MM.1S (cell line): ENCODE measurements at regions not wholly inside any gene's neighbourhood (a gene's known extent, or its start where the extent isn't known, plus 50 kb on each side); places are given as distances from the start of the nearest gene placed in this dataset.

Experiments used
- DNase-seq: peaks from one replicate; pipeline ENCODE4 v3.0.0-alpha.2; 2015
- H2AFZ ChIP-seq: fragments of 300-600 bp; sonication (generic); 2 replicates; pipeline ENCODE4 v1.6.0; 2016; ENCODE audit warnings: antibody characterized with exemption, low read length
- H3F3A ChIP-seq: fragments of 300-600 bp; sonication (generic); 2 replicates; pipeline ENCODE4 v1.6.1; 2016; ENCODE audit warnings: mild to moderate bottlenecking, antibody characterized with exemption, low read length, moderate library complexity, mixed read lengths; ENCODE audit not compliant: insufficient read depth
- H3K27ac ChIP-seq: fragments of 300-600 bp; sonication (generic); 2 replicates; pipeline ENCODE4 v1.5.1; 2016; ENCODE audit warnings: mild to moderate bottlenecking, low read length
- H3K27me3 ChIP-seq: fragments of 300-600 bp; sonication (generic); replicated peaks from 2 replicates; pipeline ENCODE4 v1.6.0; 2016; ENCODE audit warnings: low read length; ENCODE audit not compliant: insufficient read depth
- H3K36me3 ChIP-seq: fragments of 300-600 bp; sonication (generic); replicated peaks from 2 replicates; pipeline ENCODE4 v1.6.1; 2016; ENCODE audit warnings: mild to moderate bottlenecking, low read length, mixed read lengths; ENCODE audit not compliant: insufficient read depth
- H3K4me1 ChIP-seq: fragments of 300-600 bp; sonication (generic); 2 replicates; pipeline ENCODE4 v1.6.1; 2016; ENCODE audit warnings: low read length, mixed read lengths
- H3K4me2 ChIP-seq: fragments of 300-600 bp; sonication (generic); 2 replicates; pipeline ENCODE4 v1.6.0; 2016; ENCODE audit warnings: low read depth, low read length
- H3K4me3 ChIP-seq: fragments of 300-600 bp; sonication (generic); 2 replicates; pipeline ENCODE4 v1.5.1; 2016; ENCODE audit warnings: low read length, mixed read lengths
- H3K79me2 ChIP-seq: fragments of 300-600 bp; sonication (generic); 2 replicates; pipeline ENCODE4 v1.6.1; 2016; ENCODE audit warnings: mixed run types, low read length, mixed read lengths
- H3K9ac ChIP-seq: fragments of 300-600 bp; sonication (generic); 2 replicates; pipeline ENCODE4 v1.6.1; 2016; ENCODE audit warnings: low read length, mixed read lengths
- H3K9me2 ChIP-seq: fragments of 300-600 bp; sonication (generic); replicated peaks from 2 replicates; pipeline ENCODE4 v1.6.1; 2016; ENCODE audit warnings: mild to moderate bottlenecking, low read length, mixed read lengths; ENCODE audit not compliant: insufficient read depth
- H3K9me3 ChIP-seq: fragments of 300-600 bp; sonication (generic); replicated peaks from 2 replicates; pipeline ENCODE4 v1.6.1; 2016; ENCODE audit warnings: mild to moderate bottlenecking, low read length, mixed read lengths; ENCODE audit not compliant: insufficient read depth
- H4K20me1 ChIP-seq: fragments of 300-600 bp; sonication (generic); 2 replicates; pipeline ENCODE4 v1.6.1; 2016; ENCODE audit warnings: mild to moderate bottlenecking, low read length, moderate library complexity, mixed read lengths; ENCODE audit not compliant: insufficient read depth
- CTCF ChIP-seq: fragments of 300-600 bp; sonication (generic); IDR thresholded peaks from 2 replicates; pipeline ENCODE4 v1.5.1; 2016; ENCODE audit warnings: antibody characterized with exemption, low read length, mixed read lengths
- EZH2 ChIP-seq: fragments of 300-600 bp; sonication (generic); optimal IDR thresholded peaks from 2 replicates; pipeline ENCODE3; 2017; ENCODE audit warnings: low read depth, mild to moderate bottlenecking, antibody characterized with exemption, low read length, mixed read lengths
- EZH2phosphoT487 ChIP-seq: fragments of 300-600 bp; sonication (generic); IDR thresholded peaks from 2 replicates; pipeline ENCODE4 v1.6.1; 2018; ENCODE audit warnings: antibody characterized with exemption, low read length

GRCh38 chr5:120073722-120074121 lies 390.4 kb upstream of the PRR16 start:
- no peak overlapping the region for H3K4me2 ChIP-seq
- H3K27me3 ChIP-seq: no peaks in the 10 kb centered on the region
- H3K4me1 ChIP-seq: no peaks in the 10 kb centered on the region
- no peaks in the 10 kb centered on the region for H3K9me3 ChIP-seq
- DNase-seq: no peak
- H3K9me2 ChIP-seq: no peaks in the 10 kb centered on the region
- H2AFZ ChIP-seq: no peak overlapping the region
- H3K79me2 ChIP-seq: no peaks in the 10 kb centered on the region
- no peaks in the 10 kb centered on the region for H3F3A ChIP-seq
- H3K9ac ChIP-seq: no peak overlapping the region
- H3K27ac ChIP-seq: no peak overlapping the region
- TF ChIP-seq CTCF: no peak
- no peak for TF ChIP-seq EZH2phosphoT487
- TF ChIP-seq EZH2: no peak
- no peaks in the 10 kb centered on the region for H3K36me3 ChIP-seq
- H3K4me3 ChIP-seq: no peak overlapping the region
- no peaks in the 10 kb centered on the region for H4K20me1 ChIP-seq

- Histone ChIP-seq H3K4me2 (0 out of 2 replicates have a peak overlapping the region, but pooled peaks have one; percentile 2), H3K27me3 (no peaks in the 10 kb centered on the region), H3K4me3 (no peak overlapping the region), H4K20me1 (no peaks in the 10 kb centered on the region), H3K36me3 (no peaks in the 10 kb centered on the region), H3K4me1 (0 out of 2 replicates have a peak, but pooled peaks cover 11% of the 10 kb centered on the region), H3F3A (no peaks in the 10 kb centered on the region), H3K9me2 (no peaks in the 10 kb centered on the region), H3K9ac (no peak overlapping the region), H3K9me3 (no peaks in the 10 kb centered on the region), H2AFZ (no peak overlapping the region), H3K27ac (no peak overlapping the region), H3K79me2 (no peaks in the 10 kb centered on the region)
- TF ChIP-seq EZH2phosphoT487 (no peak), CTCF (no peak), EZH2 (no peak)
- no peak for DNase-seq
Measured at GRCh38 chr5:120080781-120081180, 383.3 kb upstream of the PRR16 start.

- H3K36me3 ChIP-seq: no peaks in the 10 kb centered on the region
- no peak overlapping the region for H2AFZ ChIP-seq
- no peak for DNase-seq
- H3K9me2 ChIP-seq: no peaks in the 10 kb centered on the region
- no peaks in the 10 kb centered on the region for H3K27me3 ChIP-seq
- no peak overlapping the region for H3K4me3 ChIP-seq
- no peaks in the 10 kb centered on the region for H3F3A ChIP-seq
- H4K20me1 ChIP-seq: no peaks in the 10 kb centered on the region
- TF ChIP-seq EZH2phosphoT487: no peak
- 0 out of 2 replicates have a peak, but pooled peaks have one; percentile 7 for TF ChIP-seq CTCF
- TF ChIP-seq EZH2: no peak
- H3K4me2 ChIP-seq: no peak overlapping the region
- no peaks in the 10 kb centered on the region for H3K79me2 ChIP-seq
- 0 out of 2 replicates have a peak, but pooled peaks cover 11% of the 10 kb centered on the region for H3K4me1 ChIP-seq
- no peak overlapping the region for H3K9ac ChIP-seq
- H3K9me3 ChIP-seq: no peaks in the 10 kb centered on the region
- no peak overlapping the region for H3K27ac ChIP-seq
Measured at GRCh38 chr5:120082316-120083068, 381.6 kb upstream of the PRR16 start.
